ENCODE measurements at regions not wholly inside any gene's neighbourhood (a gene's known extent, or its start where the extent isn't known, plus 50 kb on each side); places are given as distances from the start of the nearest gene placed in this dataset.

DNA sequence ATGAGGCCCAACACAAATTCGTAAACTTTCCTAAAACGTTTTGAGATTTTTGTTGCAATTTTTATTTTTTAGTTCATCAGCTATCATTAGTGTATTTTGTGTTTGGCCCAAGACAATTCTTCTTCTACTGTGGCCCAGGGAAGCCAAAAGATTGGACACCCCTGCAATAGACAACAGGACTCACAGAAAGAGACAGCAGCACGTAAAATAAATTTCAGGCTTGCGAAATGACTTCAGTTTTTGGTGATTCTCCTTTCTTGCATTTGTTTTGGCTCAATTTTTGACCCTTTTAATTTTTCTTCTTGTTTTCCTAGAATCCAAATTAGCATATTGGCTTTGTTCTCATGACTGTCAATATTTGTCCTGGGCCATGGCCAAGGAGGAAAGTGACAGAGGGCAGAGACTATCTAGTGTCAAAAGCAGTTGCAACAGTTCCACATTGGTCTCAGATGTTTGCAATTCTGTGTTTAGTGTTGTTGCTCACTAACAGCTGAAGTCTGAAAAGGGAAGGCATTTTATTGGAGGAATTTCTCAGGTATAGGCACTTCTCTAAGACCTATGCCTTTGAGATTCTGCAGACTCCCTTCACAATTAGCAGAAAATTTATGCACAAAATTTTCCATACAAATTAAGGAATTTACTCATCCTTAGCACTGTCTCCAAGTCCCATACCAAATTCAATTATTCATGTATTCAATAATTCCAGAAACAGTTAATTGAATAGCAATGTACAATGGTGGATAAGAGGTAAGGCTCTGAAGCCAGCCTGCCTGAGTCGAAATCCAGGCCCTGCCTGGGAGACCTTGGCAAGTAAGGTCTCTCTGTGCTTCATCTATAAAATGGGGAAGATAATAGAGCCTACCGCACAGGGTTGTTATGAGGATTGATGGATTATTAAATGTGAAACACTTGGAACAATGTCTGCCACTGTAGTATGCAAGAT is 160.9 kb upstream of the IVNS1ABP start:
- Histone ChIP-seq H3K4ac (ENCODE audit: low read depth, low read length) (no peak overlapping the region), H3K79me1 (ENCODE audit: insufficient read depth, low read depth, low read length, poor library complexity, severe bottlenecking) (no peaks in the 10 kb centered on the region), H2AK5ac (ENCODE audit: insufficient read length, low read length) (no peak overlapping the region), H3K56ac (ENCODE audit: insufficient read length, low read depth, low read length) (no peak overlapping the region), H2BK5ac (ENCODE audit: insufficient read length, low read length) (no peak overlapping the region), H4K91ac (ENCODE audit: insufficient read length, low read depth, low read length) (no peak overlapping the region), H2BK12ac (ENCODE audit: insufficient read length, low read depth, low read length) (no peak overlapping the region), H3K14ac (ENCODE audit: insufficient read depth, low read length) (no peak overlapping the region), H3K27ac (ENCODE audit: insufficient read length, low read depth, low read length) (no peak overlapping the region), H3K4me2 (ENCODE audit: insufficient read depth, insufficient read length, low read length) (no peak overlapping the region), H2BK20ac (ENCODE audit: low read depth, low read length, poor library complexity, severe bottlenecking) (no peak overlapping the region), H3K9ac (ENCODE audit: extremely low read depth, insufficient read length, low read length) (no peak overlapping the region), H3K27me3 (ENCODE audit: insufficient read depth, low read length) (no peaks in the 10 kb centered on the region), H3K9me3 (ENCODE audit: control insufficient read depth, low read depth, low read length) (no peaks in the 10 kb centered on the region), H3K4me1 (ENCODE audit: insufficient read depth, low read length) (no peaks in the 10 kb centered on the region), H2BK15ac (ENCODE audit: low read depth, low read length) (no peak overlapping the region), H3K23ac (ENCODE audit: insufficient read length, low read depth, low read length) (no peak overlapping the region), H4K8ac (replicated peaks; ENCODE audit: insufficient read length, low read depth, low read length) (no peak overlapping the region), H3K18ac (ENCODE audit: insufficient read length, low read depth, low read length) (no peak overlapping the region), H3T11ph (ENCODE audit: low read length) (no peak overlapping the region), H4K20me1 (ENCODE audit: control insufficient read depth, insufficient read depth, insufficient read length) (no peaks in the 10 kb centered on the region), H3K23me2 (ENCODE audit: insufficient read length, low read depth, low read length, poor library complexity, severe bottlenecking) (no peaks in the 10 kb centered on the region), H2BK120ac (ENCODE audit: low read depth, low read length, poor library complexity, severe bottlenecking) (no peak overlapping the region), H3K79me2 (ENCODE audit: insufficient read depth, low read length) (no peaks in the 10 kb centered on the region), H2AFZ (ENCODE audit: low read length) (no peak overlapping the region), H4K5ac (ENCODE audit: insufficient read length, low read depth, low read length) (no peak overlapping the region)
- no peak for TF ChIP-seq CTCF (conservative IDR thresholded peaks at IDR 0.05)
- Mint-ChIP-seq H3K4me1 (peaks cover 7 to 8% of the 10 kb centered on the region in 2 experiments; a peak in 3 of 4 replicates), H3K27me3 (ENCODE audit: low read depth) (no peaks in the 10 kb centered on the region), H3K27ac (no peak overlapping the region), H3K4me3 (no peak overlapping the region), H3K36me3 (ENCODE audit: insufficient read depth in 1 of 3, low read depth in 3 of 3) (no peaks in the 10 kb centered on the region; a peak in 1 of 7 replicates), H3K9me3 (no peaks in the 10 kb centered on the region)
- WGBS (ENCODE audit: extremely low coverage, insufficient read length, low lambda C conversion rate): no CpG with 5 or more reads among the region's 6 CpGs
- no peak for DNase-seq

Data from H9 (cell line).